GM12878 (cell line): ENCODE measurements at regions not wholly inside any gene's neighbourhood (a gene's known extent, or its start where the extent isn't known, plus 50 kb on each side); places are given as distances from the start of the nearest gene placed in this dataset.

Source experiments
- CEBPB ChIP-seq, 2 experiments: fragments of 150-350 bp in 1 of 2; IDR thresholded peaks; 2 replicates each; pipeline ENCODE4 v1.6.1; 2012 to 2014; ENCODE audit warnings: low read depth in 2 of 2, low read length in 2 of 2, borderline replicate concordance in 1 of 2, inconsistent platforms in 1 of 2
- CUX1 ChIP-seq: IDR thresholded peaks from 2 replicates; pipeline ENCODE4 v1.6.1; 2012; ENCODE audit warnings: improper control_type of control experiment, low read depth, low read length; ENCODE audit not compliant: insufficient replicate concordance
- JUNB ChIP-seq: IDR thresholded peaks from 2 replicates; pipeline ENCODE4 v1.6.1; 2016; ENCODE audit warnings: antibody characterized with exemption, mild to moderate bottlenecking
- LARP7 ChIP-seq: fragments of 450-650 bp; IDR thresholded peaks from 2 replicates; pipeline ENCODE4 v1.6.1; 2017; ENCODE audit warnings: mild to moderate bottlenecking
- MYB ChIP-seq: fragments of 150-350 bp; IDR thresholded peaks from 2 replicates; pipeline ENCODE4 v1.6.1; 2014; ENCODE audit warnings: mild to moderate bottlenecking, low read depth, low read length, borderline replicate concordance
- NFYA ChIP-seq: IDR thresholded peaks from 2 replicates; pipeline ENCODE4 v1.6.1; 2011; ENCODE audit warnings: low read depth, mild to moderate bottlenecking, low read length, improper control_type of control experiment, borderline replicate concordance
- TF ChIP-seq, protein P1 (sequence below): fragments of 450-650 bp; formaldehyde crosslinking; IDR thresholded peaks from 2 replicates; pipeline ENCODE4 v1.4.0; 2022; ENCODE audit warnings: mild to moderate bottlenecking, moderate library complexity
- TF ChIP-seq, protein P2 (sequence below): fragments of 150-350 bp; IDR thresholded peaks from 2 replicates; pipeline ENCODE4 v1.6.1; 2014; ENCODE audit warnings: mild to moderate bottlenecking, low read depth, low read length

DNA sequence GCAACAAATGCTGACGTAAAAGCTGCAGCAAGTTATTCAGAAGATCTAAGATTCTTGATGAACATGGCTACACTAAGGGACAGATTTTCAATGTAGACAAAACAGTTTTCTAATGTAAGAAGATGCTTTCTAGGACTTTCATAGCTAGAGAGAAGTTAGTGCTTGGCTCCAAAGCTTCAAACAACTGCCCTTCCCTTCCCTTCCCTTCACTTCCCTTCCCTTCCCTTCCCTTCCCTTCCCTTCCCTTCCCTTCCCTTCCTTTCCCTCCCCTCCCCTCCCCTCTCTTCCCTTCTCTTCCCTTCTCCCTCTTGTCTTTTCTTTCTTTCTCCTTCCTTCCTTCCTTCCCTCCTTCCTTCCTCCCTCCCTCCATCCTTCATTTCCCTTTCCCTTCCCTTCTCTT lies 365.3 kb upstream of the ADGRL4 start (continued):
- TF ChIP-seq, protein P1, sequence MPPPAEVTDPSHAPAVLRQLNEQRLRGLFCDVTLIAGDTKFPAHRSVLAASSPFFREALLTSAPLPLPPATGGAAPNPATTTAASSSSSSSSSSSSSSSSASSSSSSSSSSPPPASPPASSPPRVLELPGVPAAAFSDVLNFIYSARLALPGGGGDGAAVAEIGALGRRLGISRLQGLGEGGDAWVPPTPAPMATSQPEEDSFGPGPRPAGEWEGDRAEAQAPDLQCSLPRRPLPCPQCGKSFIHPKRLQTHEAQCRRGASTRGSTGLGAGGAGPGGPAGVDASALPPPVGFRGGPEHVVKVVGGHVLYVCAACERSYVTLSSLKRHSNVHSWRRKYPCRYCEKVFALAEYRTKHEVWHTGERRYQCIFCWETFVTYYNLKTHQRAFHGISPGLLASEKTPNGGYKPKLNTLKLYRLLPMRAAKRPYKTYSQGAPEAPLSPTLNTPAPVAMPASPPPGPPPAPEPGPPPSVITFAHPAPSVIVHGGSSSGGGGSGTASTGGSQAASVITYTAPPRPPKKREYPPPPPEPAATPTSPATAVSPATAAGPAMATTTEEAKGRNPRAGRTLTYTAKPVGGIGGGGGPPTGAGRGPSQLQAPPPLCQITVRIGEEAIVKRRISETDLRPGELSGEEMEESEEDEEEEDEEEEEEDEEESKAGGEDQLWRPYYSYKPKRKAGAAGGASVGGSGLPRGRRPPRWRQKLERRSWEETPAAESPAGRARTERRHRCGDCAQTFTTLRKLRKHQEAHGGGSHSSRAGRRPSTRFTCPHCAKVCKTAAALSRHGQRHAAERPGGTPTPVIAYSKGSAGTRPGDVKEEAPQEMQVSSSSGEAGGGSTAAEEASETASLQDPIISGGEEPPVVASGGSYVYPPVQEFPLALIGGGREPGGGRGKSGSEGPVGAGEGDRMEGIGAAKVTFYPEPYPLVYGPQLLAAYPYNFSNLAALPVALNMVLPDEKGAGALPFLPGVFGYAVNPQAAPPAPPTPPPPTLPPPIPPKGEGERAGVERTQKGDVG (CRISPR knock-in tag) = no peak
- no peak for TF ChIP-seq JUNB
- no peak for TF ChIP-seq LARP7
- no peak for TF ChIP-seq NFYA
- TF ChIP-seq CUX1 = no peak
- TF ChIP-seq MYB = no peak
- no peak for TF ChIP-seq CEBPB (IDR thresholded peaks at IDR 0.05; ENCODE audit: borderline replicate concordance in 1 of 2, low read depth in 2 of 2, low read length in 2 of 2)
- TF ChIP-seq, protein P2, sequence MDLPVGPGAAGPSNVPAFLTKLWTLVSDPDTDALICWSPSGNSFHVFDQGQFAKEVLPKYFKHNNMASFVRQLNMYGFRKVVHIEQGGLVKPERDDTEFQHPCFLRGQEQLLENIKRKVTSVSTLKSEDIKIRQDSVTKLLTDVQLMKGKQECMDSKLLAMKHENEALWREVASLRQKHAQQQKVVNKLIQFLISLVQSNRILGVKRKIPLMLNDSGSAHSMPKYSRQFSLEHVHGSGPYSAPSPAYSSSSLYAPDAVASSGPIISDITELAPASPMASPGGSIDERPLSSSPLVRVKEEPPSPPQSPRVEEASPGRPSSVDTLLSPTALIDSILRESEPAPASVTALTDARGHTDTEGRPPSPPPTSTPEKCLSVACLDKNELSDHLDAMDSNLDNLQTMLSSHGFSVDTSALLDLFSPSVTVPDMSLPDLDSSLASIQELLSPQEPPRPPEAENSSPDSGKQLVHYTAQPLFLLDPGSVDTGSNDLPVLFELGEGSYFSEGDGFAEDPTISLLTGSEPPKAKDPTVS = no peak
